NCI-H510A (cell line): ENCODE measurements at regions not wholly inside any gene's neighbourhood (a gene's known extent, or its start where the extent isn't known, plus 50 kb on each side); places are given as distances from the start of the nearest gene placed in this dataset.

Experiments used
- DNase-seq: peaks from one replicate; lab custom pipeline; 2025; lab: John Stamatoyannopoulos, UW

DNA sequence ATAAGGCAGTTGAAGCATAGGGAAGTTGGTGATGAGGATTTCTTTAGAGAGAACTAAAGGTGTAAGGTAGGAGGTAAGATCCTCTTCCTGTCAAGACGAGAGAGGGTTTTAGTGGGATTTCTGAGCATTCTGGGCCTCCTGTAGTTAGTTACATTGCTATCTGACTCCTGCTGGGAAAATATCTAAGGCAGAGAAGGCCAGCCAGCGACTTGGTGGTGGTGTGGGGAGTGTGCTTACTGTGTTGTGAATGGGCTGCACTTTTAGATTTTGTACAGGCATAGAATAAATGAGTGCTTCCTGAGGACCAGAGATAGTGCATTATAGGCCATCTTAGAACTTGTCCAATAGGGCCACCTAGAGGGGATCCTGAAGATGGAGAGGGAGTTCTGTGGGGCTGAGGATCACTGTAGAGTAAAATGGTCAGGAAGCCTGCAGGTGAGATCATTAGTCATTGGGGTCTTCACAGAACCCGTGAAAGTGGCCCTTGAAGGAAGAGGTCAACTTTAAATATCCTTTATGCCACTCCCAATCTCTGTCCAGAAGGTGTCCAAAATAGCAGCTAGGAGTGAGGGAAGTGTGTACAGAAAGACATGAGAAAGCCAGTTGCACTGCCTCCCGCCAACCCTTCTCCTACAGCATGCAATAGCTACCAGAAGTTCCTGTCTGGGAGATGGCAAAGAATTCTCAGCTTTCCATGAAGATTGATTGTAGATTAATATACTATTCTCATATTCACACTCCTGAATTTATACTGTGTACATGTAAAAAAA, 266.6 kb downstream of the POLR1F start:
- no peak for DNase-seq

DNA sequence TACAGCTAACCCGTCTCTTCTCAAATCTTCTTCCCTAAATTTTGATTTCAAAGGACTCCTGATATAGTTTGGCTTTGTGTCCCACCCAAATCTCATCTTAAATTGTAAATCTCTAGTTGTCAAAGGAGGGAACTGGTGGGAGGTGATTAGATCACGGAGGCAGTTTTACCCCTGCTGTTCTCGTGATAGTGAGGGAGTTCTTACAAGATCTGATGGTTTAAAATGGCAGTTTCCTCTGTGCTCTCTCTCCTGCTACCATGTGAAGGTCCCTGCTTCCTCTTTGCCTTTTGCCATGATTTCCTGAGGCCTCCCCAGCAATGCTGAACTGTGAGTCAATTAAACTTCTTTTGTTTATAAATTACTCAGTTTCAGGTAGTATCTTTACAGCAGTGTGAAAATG, 269.3 kb downstream of the POLR1F start:
- no peak for DNase-seq

DNA sequence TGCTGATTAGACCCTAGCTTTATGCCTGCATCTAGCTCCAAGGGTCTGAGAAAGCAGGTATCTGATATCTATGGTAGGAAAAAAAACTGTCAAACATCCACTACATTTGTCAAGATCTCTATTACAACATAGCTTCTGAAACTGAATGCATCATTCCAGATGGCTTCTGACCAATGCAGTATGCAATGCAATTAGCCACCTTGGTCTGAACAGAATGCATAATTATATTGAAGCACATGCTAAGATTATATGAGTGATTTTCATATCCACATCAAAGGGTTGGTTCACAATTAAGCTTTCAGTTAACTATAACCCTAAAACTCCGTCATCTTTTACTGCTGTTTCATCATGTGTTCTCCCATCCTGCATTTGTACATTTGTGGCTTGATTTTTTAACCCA, 271.4 kb downstream of the POLR1F start:
- DNase-seq = no peak

DNA sequence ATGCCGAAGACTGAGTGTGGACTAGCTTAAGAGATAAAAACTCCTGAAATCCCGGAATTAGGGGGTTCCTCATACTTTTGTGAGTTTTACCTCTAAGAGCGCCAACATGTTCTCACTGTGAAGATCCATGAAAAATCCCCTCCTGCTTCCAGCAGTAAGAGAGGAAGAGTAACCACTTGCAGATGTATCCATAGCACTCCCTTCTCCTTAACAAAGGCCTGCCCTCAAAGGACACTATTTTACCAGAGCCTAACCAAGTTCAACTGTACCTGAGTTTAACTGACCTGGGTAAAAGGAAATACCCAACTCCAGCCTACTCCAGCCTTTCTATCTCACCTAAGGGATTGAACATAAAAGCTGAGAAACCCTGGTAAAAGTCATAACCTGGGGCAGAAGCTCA, 280.9 kb downstream of the POLR1F start:
- no peak for DNase-seq

DNA sequence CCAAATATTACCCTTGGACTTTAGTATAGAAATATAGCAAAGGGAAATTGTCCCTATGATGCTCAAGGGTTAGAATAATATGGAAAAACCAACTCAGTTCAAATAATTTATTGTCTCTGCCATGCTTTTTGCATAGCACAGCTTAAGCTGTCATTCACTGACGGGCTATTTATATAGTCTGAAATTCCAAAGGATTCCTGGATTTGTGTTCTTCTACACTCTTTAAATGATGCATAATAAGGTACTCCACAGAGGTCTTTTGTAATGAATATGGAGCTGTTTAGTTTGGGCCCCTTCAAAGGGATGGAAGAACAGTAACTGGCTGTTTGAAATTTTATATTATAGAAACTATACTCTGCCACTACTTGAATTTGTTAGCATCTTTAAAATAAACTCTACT, 276.6 kb upstream of the FERD3L start:
- no peak for DNase-seq

DNA sequence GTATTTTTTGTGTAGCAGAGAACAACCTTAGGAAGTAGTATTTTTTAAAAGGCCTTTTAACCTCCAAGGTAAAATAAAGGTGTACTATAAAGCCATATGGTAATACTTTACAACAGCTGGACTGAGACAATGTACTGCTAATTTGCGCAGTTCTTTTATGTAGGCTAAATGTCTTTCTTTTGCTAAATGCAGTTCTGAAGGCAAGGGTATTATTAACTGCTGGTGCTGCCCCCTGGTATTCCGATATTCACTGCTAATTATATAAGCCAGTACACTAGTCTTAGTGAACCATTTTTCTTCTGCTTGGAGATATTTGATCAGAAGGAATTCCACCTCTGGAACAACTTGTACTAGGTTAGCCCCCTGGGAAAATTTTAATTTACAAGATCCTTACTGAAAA, 272.0 kb upstream of the FERD3L start:
- DNase-seq = no peak

DNA sequence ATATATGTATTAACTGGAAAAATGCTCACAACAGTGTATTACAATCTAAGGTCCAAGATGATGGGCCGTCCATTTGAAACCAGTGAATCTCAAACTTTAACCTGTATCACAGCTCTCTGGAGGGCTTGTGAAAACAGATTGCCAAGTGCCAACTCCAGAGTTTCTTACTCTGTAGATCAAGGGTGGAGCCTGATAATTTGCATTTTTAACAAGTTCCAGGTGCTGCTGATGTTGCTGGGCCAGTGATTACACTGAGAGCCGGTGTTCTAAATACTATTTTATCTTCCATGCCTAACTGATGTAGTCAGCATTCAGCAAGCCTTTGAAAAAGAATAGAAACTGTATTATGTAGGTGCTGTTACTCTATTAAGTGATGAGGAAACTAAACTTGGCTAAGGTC, 269.9 kb upstream of the FERD3L start:
- no peak for DNase-seq

DNA sequence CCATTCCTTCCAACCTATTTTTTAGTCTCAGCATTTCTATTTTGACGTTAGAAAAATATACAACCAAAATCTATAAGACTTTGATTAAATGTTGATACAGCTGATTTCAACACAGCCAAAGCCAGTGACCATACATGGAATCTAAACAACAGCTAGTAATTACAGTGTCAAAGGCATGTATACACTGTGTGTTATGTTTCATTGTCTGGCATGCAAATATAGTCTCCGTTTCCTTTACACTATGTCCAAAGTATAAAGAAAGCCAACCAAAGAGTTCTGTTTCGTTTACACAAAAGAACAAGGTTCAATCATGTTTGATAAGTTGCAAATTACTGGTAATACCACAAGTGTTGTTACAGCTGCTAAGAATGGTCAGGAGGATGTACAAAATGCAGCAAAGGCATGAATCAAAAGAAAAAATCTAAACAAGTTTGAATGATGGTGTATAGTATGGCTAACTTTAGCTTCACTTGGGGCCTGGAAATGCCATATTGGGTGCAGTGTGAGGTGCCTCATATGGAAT, 268.3 kb upstream of the FERD3L start:
- no peak for DNase-seq

DNA sequence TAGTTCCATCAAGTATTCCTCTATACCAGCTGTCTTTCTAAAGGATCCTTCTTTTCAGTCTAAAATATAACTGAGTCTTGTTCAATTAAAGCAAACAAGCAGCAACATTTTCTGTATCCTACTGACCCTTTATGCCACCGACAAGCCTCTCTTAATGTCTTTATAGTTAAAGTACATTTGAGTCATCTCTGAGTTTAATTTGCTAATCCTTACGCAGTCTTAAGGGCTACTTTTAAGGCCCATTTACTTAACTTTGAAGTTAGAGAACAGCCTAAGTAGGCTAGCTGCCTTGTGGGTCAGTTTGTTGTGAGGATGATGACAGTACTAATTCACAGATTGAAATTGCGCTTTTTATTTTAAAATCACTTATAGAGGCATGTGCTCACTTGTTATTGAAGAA, 265.5 kb upstream of the FERD3L start:
- DNase-seq = no peak

DNA sequence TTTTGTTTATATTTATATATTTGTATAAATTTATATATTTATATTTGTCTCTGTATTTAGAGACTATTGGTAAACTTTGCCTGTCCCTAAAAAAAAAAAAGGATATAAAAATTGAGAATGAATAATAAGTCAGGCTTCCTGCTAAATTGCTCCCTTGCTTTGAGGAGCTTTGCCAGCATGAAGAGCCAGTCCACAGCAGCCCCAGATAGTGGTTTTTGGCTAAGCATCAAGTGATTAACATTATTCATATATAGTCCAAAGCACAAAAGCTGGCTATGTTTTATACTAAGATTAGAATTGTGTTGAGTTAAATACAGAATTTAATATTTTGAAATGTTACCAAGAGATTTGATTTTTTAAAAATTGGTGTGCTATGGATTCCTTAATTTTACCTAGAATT, 264.9 kb upstream of the FERD3L start:
- no peak for DNase-seq

DNA sequence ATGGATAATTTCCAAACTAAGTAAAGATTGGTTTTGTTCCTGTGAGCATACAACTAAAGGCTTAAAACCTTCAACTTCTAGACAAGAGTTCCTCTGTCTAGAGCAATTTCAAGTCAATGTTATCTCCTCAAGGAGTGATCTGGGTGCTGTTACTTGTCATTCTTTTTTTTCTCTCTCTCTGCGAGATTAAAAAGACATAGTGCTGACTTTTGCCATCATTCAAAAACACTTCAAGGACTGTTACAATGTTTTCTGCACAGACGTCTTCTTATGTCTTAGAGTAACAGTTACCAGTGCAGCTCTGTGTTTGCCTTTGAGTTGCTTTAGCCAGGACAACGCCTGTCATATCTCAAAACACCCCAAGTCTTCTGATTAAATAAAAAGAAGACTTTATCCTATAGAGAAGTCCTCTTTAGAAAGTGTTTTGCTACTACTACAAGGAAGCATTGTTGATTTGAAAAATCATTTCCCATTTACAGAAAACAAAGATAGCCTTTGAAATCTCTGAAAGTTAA, 263.5 kb upstream of the FERD3L start:
- DNase-seq = no peak

DNA sequence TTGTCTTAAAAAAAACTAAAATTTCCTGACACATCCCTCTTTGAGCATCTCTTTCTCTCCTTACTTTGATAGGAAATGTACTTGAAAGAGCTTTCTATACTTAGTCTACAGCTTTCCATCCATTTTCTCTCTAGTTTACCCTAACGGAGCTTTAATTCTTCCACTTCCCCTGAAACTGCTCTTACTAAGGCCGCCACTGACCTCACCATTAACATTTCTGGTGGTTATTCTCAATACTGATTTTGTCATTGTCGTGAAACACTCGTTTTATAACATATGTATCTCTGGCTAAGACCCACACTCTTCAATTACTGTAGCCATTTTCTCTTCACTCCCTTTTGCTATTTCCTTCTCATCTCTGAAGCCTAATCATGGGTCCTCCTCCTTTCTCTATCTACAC, 262.0 kb upstream of the FERD3L start:
- DNase-seq = no peak

DNA sequence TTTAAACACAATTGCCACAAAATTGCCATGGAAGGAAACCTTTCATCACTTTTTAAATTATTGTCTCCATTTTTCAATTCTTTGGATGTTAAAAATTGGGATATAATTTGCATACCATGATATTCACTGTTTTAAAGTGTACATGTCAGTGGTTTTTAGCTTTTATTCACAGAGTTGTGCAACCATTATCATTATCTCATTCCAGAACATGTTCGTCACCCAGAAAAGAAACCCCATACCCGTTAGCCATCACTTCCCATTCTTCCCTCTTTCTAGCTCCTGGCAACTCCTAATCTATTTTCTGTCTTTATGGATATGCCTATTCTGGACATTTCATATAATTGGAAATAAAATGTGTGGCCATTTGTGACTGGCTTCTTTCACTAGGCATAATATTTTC, 260.3 kb upstream of the FERD3L start:
- no peak for DNase-seq

DNA sequence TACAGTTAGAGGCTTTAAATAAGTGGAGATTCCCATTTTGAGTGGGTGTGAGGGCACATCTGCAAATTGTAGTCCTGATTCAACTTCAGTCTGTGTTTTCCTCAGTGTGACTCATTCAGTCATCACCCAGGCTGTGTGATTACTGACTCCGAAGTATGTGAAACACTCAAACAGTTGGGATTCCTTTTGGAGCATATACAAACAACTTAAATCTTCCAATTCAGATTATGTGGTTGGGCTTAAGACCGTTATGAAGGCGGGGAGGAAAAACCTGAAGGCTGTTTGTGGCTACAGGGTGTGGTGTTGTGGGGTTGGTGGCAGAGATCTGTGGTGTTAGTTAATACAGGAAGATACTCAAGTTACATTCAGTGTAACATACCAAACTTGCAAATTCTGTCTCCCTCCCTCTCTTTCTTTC, 259.7 kb upstream of the FERD3L start:
- no peak for DNase-seq

DNA sequence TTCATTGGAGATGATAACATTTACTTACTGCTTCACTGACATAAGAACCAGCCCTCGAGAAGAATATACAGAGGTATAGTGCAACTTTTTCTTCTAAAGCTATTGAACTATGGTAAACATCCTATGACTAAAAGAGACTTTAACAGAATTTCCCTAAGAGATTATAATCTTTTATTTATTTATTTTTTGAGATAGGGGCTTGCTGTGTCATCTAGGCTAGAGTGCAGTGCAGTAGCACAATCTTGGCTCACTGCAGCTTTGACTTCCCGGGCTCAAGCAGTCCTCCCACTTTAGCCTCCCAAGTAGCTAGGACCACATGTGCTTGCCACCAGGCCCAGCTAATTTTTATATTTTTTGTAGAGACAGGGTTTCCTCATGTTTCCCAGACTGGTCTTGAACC, 258.5 kb upstream of the FERD3L start:
- no peak for DNase-seq

DNA sequence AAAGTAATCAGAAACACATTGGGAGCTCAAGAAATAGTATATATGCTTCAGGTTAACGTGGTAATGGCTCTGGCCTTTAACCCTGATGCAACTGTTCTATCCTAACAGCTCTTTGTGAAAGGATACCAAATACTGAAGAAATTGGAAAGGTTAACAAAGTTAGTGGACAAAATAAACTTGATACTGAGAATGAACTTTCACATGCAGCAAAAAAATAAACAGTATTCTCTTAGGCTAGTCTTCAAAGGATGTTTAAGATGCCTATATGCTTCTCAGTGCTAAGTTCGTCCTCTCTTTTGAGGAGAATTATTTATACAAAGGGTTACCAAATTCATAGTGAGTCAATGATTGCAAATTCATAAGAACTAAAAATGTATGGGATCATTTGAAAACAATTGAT, 256.2 kb upstream of the FERD3L start:
- no peak for DNase-seq

DNA sequence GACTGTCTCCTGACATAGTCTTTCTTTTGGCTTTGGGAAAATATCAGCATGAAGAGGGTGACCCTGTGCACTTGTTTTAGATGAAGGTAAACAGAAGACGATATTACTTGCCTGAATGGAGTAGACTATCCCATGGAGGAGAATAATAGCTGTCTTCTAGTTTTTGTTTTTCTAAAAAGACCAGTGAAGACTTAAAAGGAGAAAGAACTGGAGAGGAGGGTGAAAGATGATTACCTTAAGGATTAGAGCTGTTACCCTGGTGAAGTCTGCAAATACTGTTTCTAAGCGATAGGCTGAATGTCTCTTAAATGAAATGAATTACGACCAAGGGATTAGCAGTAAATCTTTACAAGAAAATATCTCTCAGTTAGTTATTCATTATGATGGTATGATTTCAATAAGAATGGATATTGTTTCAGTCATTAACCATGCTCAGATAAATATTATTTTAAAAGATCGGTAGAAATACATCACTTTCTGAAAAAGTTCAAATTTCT, 255.6 kb upstream of the FERD3L start:
- DNase-seq = no peak

DNA sequence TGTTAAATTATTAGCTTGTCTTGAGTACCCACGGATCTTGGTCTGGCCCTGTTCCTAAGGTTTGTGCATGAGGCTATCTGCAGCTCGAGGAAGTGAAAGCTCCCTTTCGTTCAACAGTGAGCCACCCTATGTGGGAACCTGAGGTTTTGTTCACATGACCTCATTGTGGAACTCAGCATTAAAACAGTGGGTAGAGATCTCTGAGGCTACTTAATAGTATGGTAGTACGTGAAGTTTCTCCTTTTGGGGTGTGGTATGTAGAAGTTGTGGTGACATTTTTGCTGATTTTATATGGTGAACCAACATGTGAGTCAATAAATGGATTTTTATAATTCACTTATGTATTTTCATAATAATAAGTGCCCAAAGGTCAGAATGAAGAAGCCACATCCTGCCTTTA, 252.7 kb upstream of the FERD3L start:
- no peak for DNase-seq

DNA sequence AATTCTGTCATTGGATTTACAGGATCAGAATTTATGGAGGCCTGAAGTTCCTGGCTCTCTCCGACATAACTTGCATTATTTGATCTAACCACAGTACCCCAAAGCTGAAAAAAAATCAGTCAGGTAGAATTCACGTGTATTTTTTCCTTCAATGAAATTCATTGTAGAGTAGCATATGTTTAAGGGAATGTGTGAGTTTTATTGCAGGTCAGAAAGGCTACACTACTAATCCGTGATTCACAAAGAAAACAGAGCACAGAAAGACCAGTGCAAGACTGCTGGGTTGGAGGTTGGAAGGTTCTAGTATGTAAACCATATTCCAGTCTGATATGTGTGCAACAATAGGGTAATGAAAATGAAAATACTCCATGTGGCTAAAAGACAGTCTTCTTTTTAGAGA, 247.0 kb upstream of the FERD3L start:
- DNase-seq = no peak

DNA sequence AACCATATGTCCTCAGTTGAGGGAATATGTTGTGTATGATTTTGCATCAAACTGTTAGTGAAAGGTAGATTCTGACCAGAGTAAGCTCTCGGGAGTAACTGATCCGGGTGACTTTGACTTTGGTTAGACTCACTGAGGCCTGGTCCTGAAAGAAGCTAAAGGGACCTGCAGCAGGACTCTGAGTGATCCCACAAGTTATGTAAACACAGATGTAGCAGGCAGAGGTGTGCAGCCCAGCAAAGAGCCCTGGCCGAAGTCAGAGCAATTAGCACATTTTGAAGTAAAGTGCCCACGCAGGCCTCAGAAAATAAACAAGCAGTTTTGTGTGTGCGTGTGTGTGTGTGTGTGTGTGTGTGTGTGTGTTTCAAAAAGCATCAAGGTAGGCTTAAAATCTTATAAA, 245.6 kb upstream of the FERD3L start:
- peak; percentile 11 for DNase-seq

DNA sequence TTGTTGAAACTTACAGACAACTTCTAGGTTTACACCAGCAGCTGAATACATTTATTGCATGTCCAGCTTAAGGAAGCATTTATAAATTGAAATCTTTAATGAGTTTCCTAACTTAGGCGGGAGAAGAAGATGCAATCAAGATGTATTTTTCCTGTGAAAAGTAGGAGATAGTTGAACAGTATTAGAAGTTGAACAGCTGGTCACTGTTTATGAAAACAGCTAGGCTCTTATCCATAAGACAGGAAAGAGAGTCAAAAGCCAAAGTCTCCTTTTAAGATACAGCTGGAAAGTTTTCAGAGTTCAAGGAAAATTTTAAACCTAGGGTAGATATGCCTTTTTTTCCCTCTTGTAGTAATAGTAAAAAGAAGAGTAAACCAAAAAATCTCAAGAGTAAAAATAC, 236.1 kb upstream of the FERD3L start:
- DNase-seq = no peak

DNA sequence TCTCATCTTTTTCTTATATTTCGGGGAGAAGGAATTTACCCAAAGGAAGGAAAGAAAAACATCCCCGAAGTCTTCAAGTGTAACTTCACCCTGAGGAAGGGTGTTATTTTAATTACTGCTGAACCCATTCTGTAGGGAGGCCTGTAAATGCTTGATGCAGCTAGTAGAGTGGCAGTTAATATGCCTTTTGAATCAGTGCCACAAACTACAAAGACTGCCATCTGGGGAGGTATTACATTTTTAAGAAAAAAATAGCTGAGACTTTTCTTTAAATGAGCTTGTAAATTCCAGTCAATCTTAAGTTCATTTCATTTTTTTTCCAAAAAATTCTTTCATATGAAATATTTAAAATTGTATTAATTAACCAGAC, 233.1 kb upstream of the FERD3L start:
- no peak for DNase-seq

DNA sequence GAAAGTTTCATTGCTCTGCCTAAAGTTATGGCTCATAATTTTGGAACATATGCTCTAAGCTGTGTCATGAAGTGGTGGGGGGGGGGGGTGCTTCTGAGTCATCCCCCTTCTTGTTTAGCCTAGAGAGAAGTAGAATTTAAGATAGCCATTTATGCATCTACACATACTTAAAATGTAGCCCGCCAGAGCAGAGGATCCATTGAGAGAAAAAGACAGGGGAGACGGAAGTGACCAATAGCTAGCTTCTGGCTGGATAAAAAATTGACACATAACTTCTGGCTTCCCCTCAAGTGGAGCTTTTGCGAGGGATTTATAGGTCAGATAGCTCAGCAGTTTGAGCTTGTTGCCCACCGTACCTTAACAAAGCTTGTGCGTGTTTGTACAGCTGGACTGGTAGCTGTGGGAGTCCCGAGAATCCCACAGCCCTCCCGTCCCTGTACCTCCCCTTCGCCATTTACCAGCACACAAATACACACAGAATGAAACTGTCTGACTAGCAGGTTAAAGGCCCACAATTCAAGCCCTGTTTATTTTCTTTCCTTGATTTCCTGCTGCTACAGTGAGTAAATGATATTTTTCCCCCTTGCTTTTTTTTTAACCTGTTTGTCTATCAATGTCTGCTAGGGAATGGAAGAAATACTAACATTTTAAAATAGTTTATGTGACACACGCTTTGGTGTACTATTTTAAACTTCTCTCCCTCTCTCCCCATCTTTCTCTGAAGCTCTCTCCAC, 232.6 kb upstream of the FERD3L start:
- no peak for DNase-seq
